ENCODE measurements at regions not wholly inside any gene's neighbourhood (a gene's known extent, or its start where the extent isn't known, plus 50 kb on each side); places are given as distances from the start of the nearest gene placed in this dataset.

- no peak for ATAC-seq (ENCODE audit: insufficient read depth, low FRiP score)
- Histone ChIP-seq H3K27me3 (ENCODE audit: control insufficient read depth in 3 of 3, insufficient read depth in 3 of 3, low read length in 2 of 3) (peaks cover 0 to 3% (median 0%) of the 10 kb centered on the region in 3 donors), H3K9me3 (ENCODE audit: control insufficient read depth in 4 of 4, insufficient read depth in 3 of 4, low read length in 3 of 4) (no peaks in the 10 kb centered on the region), H3K27ac (ENCODE audit: low read depth in 1 of 2, low read length in 1 of 2) (no peak overlapping the region), H3K9ac (ENCODE audit: insufficient read depth in 1 of 2, low read length in 2 of 2) (no peak overlapping the region), H3K4me1 (ENCODE audit: control insufficient read depth in 5 of 5, insufficient read depth in 5 of 5, low read length in 5 of 5) (no peaks in the 10 kb centered on the region), H3K36me3 (ENCODE audit: control insufficient read depth in 4 of 4, insufficient read depth in 4 of 4, low read length in 4 of 4) (no peaks in the 10 kb centered on the region), H3K4me3 (no peak overlapping the region)
- DNase-seq, result no peak
- no peak for TF ChIP-seq CTCF (IDR thresholded peaks at IDR 0.05; ENCODE audit: control extremely low read depth, extremely low read depth)
- WGBS, 2 donors, result 61 to 71% methylated on average over 8 of the region's 8 CpGs
Measured at GRCh38 chr17:34465789-34466188, 102.8 kb upstream of the CCL1 start.

GRCh38 chr17:34464812-34465211 is 101.8 kb upstream of the CCL1 start:
- Histone ChIP-seq H3K4me3 (no peak overlapping the region), H3K27ac (ENCODE audit: low read depth in 1 of 2, low read length in 1 of 2) (no peak overlapping the region), H3K36me3 (ENCODE audit: control insufficient read depth in 4 of 4, insufficient read depth in 4 of 4, low read length in 4 of 4) (no peaks in the 10 kb centered on the region), H3K27me3 (ENCODE audit: control insufficient read depth in 3 of 3, insufficient read depth in 3 of 3, low read length in 2 of 3) (peaks cover 0 to 3% (median 0%) of the 10 kb centered on the region in 3 donors), H3K9me3 (ENCODE audit: control insufficient read depth in 4 of 4, insufficient read depth in 3 of 4, low read length in 3 of 4) (no peaks in the 10 kb centered on the region), H3K9ac (ENCODE audit: insufficient read depth in 1 of 2, low read length in 2 of 2) (no peak overlapping the region), H3K4me1 (ENCODE audit: control insufficient read depth in 5 of 5, insufficient read depth in 5 of 5, low read length in 5 of 5) (no peaks in the 10 kb centered on the region)
- WGBS, 2 donors, result 80 to 81% methylated on average over 4 of the region's 4 CpGs
- no peak for TF ChIP-seq CTCF (IDR thresholded peaks at IDR 0.05; ENCODE audit: control extremely low read depth, extremely low read depth)
- DNase-seq, result no peak
- no peak for ATAC-seq (ENCODE audit: insufficient read depth, low FRiP score)

- ATAC-seq (ENCODE audit: insufficient read depth, low FRiP score), result no peak
- 65 to 66% methylated on average over 6 of the region's 6 CpGs for WGBS, 2 donors
- no peak for DNase-seq
- no peak for TF ChIP-seq CTCF (IDR thresholded peaks at IDR 0.05; ENCODE audit: control extremely low read depth, extremely low read depth)
- Histone ChIP-seq H3K4me1 (ENCODE audit: control insufficient read depth in 5 of 5, insufficient read depth in 5 of 5, low read length in 5 of 5) (no peaks in the 10 kb centered on the region), H3K36me3 (ENCODE audit: control insufficient read depth in 4 of 4, insufficient read depth in 4 of 4, low read length in 4 of 4) (no peaks in the 10 kb centered on the region), H3K9ac (ENCODE audit: insufficient read depth in 1 of 2, low read length in 2 of 2) (no peak overlapping the region), H3K4me3 (no peak overlapping the region), H3K27me3 (ENCODE audit: control insufficient read depth in 3 of 3, insufficient read depth in 3 of 3, low read length in 2 of 3) (peaks cover 0 to 4% (median 0%) of the 10 kb centered on the region in 3 donors), H3K9me3 (ENCODE audit: control insufficient read depth in 4 of 4, insufficient read depth in 3 of 4, low read length in 3 of 4) (peaks cover 0 to 2% (median 0%) of the 10 kb centered on the region in 4 donors), H3K27ac (ENCODE audit: low read depth in 1 of 2, low read length in 1 of 2) (no peak overlapping the region)
Measured at GRCh38 chr17:34458266-34458665, 95.2 kb upstream of the CCL1 start.

- H3K9ac ChIP-seq (ENCODE audit: insufficient read depth in 1 of 2, low read length in 2 of 2), result no peak overlapping the region
- no peaks in the 10 kb centered on the region for H3K4me1 ChIP-seq (ENCODE audit: control insufficient read depth in 5 of 5, insufficient read depth in 5 of 5, low read length in 5 of 5)
- WGBS, 2 donors, result 63 to 66% methylated on average over 2 of the region's 2 CpGs
- no peaks in the 10 kb centered on the region for H3K36me3 ChIP-seq (ENCODE audit: control insufficient read depth in 4 of 4, insufficient read depth in 4 of 4, low read length in 4 of 4)
- H3K27ac ChIP-seq (ENCODE audit: low read depth in 1 of 2, low read length in 1 of 2), result no peak overlapping the region
- ATAC-seq (ENCODE audit: insufficient read depth, low FRiP score) (no peak), DNase-seq (no peak)
- no peak overlapping the region for H3K4me3 ChIP-seq
- no peak for TF ChIP-seq CTCF (IDR thresholded peaks at IDR 0.05; ENCODE audit: control extremely low read depth, extremely low read depth)
- H3K9me3 ChIP-seq (ENCODE audit: control insufficient read depth in 4 of 4, insufficient read depth in 3 of 4, low read length in 3 of 4), result peaks cover 0 to 2% (median 0%) of the 10 kb centered on the region in 4 donors
- H3K27me3 ChIP-seq (ENCODE audit: control insufficient read depth in 3 of 3, insufficient read depth in 3 of 3, low read length in 2 of 3), result peaks cover 0 to 4% (median 0%) of the 10 kb centered on the region in 3 donors
Measured at GRCh38 chr17:34456121-34456520, 93.1 kb upstream of the CCL1 start.

Measured in lung (tissue), 11 donors.